ENCODE measurements at regions not wholly inside any gene's neighbourhood (a gene's known extent, or its start where the extent isn't known, plus 50 kb on each side); places are given as distances from the start of the nearest gene placed in this dataset.

GRCh38 chr1:79974659-79975058 is 968.1 kb upstream of the ADGRL4 start:
- intact Hi-C loops (cut with micrococcal nuclease; ENCODE audit: unreplicated experiment), result no loop called here
- CTCF ChIA-PET, result no interaction called here
- BruUV-seq (replicated peaks), result no TSS peak
- Histone ChIP-seq H3K36me3 (ENCODE audit: control insufficient read depth, insufficient read depth, low read length) (no peaks in the 10 kb centered on the region), H3K4me1 (no peaks in the 10 kb centered on the region), H3K4me3 (ENCODE audit: low read depth, low read length) (no peak overlapping the region), H3K9me3 (no peaks in the 10 kb centered on the region), H3K27me3 (replicated peaks; ENCODE audit: control insufficient read depth, insufficient read depth, low read length) (no peaks in the 10 kb centered on the region)
- POLR2A ChIA-PET, result no interaction called here
- DNase-seq, result no peak
- no peaks in the 10 kb centered on the region for H3K27me3 Mint-ChIP-seq (ENCODE audit: insufficient read depth, unreplicated experiment)
- H3K4me3 Mint-ChIP-seq (ENCODE audit: unreplicated experiment), result no peak overlapping the region
- H3K27ac Mint-ChIP-seq (ENCODE audit: unreplicated experiment), result no peak overlapping the region
- no peak for TF ChIP-seq CTCF (IDR thresholded peaks at IDR 0.05; ENCODE audit: insufficient read depth in 1 of 2, low read depth in 1 of 2, low read length in 1 of 2, severe bottlenecking in 1 of 2, unreplicated experiment in 1 of 2)
- H3K36me3 Mint-ChIP-seq (ENCODE audit: insufficient read depth, unreplicated experiment), result no peaks in the 10 kb centered on the region
- H3K9me3 Mint-ChIP-seq (ENCODE audit: unreplicated experiment), result no peaks in the 10 kb centered on the region
- H3K4me1 Mint-ChIP-seq (ENCODE audit: low read depth, unreplicated experiment), result no peaks in the 10 kb centered on the region

GRCh38 chr1:79969886-79970285 is 963.4 kb upstream of the ADGRL4 start:
- Histone ChIP-seq H3K4me1 (no peaks in the 10 kb centered on the region), H3K9me3 (no peaks in the 10 kb centered on the region), H3K4me3 (ENCODE audit: low read depth, low read length) (no peak overlapping the region), H3K27me3 (replicated peaks; ENCODE audit: control insufficient read depth, insufficient read depth, low read length) (no peaks in the 10 kb centered on the region), H3K36me3 (ENCODE audit: control insufficient read depth, insufficient read depth, low read length) (no peaks in the 10 kb centered on the region)
- no peak for DNase-seq
- CTCF ChIA-PET, result no interaction called here
- intact Hi-C loops (cut with micrococcal nuclease; ENCODE audit: unreplicated experiment), result no loop called here
- POLR2A ChIA-PET, result no interaction called here
- Mint-ChIP-seq H3K4me3 (ENCODE audit: unreplicated experiment) (no peak overlapping the region), H3K27me3 (ENCODE audit: insufficient read depth, unreplicated experiment) (no peaks in the 10 kb centered on the region), H3K9me3 (ENCODE audit: unreplicated experiment) (no peaks in the 10 kb centered on the region), H3K4me1 (ENCODE audit: low read depth, unreplicated experiment) (no peaks in the 10 kb centered on the region), H3K36me3 (ENCODE audit: insufficient read depth, unreplicated experiment) (no peaks in the 10 kb centered on the region), H3K27ac (ENCODE audit: unreplicated experiment) (no peak overlapping the region)
- no TSS peak for BruUV-seq (replicated peaks)
- no peak for TF ChIP-seq CTCF (IDR thresholded peaks at IDR 0.05; ENCODE audit: insufficient read depth in 1 of 2, low read depth in 1 of 2, low read length in 1 of 2, severe bottlenecking in 1 of 2, unreplicated experiment in 1 of 2)

- ChIA-PET POLR2A (no interaction called here), CTCF (no interaction called here)
- BruUV-seq (replicated peaks), result no TSS peak
- Mint-ChIP-seq H3K27ac (ENCODE audit: unreplicated experiment) (no peak overlapping the region), H3K4me3 (ENCODE audit: unreplicated experiment) (no peak overlapping the region), H3K27me3 (ENCODE audit: insufficient read depth, unreplicated experiment) (no peaks in the 10 kb centered on the region), H3K9me3 (ENCODE audit: unreplicated experiment) (no peaks in the 10 kb centered on the region), H3K4me1 (ENCODE audit: low read depth, unreplicated experiment) (no peaks in the 10 kb centered on the region), H3K36me3 (ENCODE audit: insufficient read depth, unreplicated experiment) (no peaks in the 10 kb centered on the region)
- intact Hi-C loops (cut with micrococcal nuclease; ENCODE audit: unreplicated experiment), result no loop called here
- Histone ChIP-seq H3K9me3 (no peaks in the 10 kb centered on the region), H3K4me1 (no peaks in the 10 kb centered on the region), H3K4me3 (ENCODE audit: low read depth, low read length) (no peak overlapping the region), H3K36me3 (ENCODE audit: control insufficient read depth, insufficient read depth, low read length) (no peaks in the 10 kb centered on the region), H3K27me3 (replicated peaks; ENCODE audit: control insufficient read depth, insufficient read depth, low read length) (no peaks in the 10 kb centered on the region)
- no peak for DNase-seq
- no peak for TF ChIP-seq CTCF (IDR thresholded peaks at IDR 0.05; ENCODE audit: insufficient read depth in 1 of 2, low read depth in 1 of 2, low read length in 1 of 2, severe bottlenecking in 1 of 2, unreplicated experiment in 1 of 2)
Observed at GRCh38 chr1:79966438-79966837, 959.9 kb upstream of the ADGRL4 start.

All from Caco-2 (cell line).